NCI-H1417 (cell line): ENCODE measurements at regions not wholly inside any gene's neighbourhood (a gene's known extent, or its start where the extent isn't known, plus 50 kb on each side); places are given as distances from the start of the nearest gene placed in this dataset.
A peak's percentile ranks its signal among the peaks of the same experiment; 100 is the strongest.

Experiments
- DNase-seq, 3 experiments: peaks; one replicate each; lab custom pipeline; 2025; lab: John Stamatoyannopoulos, UW

DNA sequence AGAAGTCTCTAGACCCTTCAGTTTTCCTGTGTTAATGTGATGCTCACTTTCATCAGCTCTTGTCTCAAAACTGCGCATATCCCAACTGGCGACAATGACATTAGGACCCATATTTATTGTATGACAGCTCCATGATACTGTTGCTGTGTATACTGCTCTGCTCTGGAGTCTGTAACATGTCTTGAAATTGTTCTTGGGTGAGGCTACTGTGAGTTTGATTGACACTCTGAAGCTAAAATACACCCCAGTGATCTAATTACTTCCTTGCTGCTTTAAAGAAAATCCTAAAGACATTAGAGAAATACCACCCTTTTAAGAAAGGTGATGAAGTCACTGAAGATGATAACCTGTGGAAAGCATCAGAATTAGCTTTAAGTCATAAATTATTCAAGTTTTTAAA lies 1046.2 kb downstream of the KCNT2 start:
- no peak for DNase-seq

DNA sequence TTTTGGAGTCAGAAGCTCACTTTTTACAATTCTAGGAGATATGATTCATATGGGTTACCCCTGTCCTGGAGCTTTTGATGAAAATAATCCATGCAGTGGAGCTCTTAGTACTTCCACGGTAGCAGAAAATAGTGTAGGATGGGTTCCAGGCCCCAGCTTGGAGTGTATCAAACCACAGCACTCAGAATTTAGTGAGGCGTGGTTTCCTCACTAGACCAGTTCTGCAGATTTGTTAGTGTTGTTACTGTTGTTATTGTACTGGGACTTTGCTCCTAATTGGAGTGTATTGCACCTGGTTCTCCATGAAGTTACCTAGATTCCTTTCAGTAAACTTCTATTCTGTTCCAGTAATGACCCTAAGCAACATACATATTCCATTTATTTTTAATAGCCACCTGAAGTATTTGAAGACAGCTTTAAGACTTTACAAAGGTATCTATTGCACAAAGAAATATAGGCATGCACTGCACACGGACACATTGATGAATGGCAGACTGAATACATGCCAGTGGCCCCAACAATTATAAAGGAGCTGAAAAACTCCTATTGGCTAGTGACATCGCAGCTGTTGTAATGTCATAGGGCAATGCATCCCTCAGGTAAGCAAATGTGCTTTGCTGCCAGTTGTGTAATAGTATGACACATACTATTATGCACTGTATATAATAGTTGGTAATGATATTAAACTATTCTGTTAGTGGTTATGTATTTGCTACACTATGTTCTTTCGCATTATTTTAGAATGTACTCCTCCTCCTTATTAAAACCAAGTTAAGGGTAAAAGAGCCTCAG lies 1058.0 kb downstream of the KCNT2 start:
- no peak for DNase-seq

DNA sequence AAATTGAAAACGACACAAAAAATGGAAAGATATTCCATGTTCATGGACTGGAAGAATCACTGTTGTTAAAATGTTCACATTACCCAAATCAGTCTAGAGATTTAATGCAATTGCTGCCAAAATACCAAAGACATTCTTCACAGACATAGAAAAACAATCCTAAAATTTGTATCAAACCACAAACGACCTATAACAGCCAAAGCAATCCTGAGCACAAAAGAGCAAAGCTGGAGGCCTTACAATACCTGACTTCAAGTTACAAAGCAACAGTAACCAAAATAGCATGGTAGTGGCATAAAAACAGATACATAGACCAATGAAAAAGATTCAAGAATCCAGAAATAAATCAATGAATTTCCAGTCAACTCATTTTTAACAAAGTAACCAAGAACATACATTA lies 1077.3 kb downstream of the KCNT2 start:
- no peak for DNase-seq

DNA sequence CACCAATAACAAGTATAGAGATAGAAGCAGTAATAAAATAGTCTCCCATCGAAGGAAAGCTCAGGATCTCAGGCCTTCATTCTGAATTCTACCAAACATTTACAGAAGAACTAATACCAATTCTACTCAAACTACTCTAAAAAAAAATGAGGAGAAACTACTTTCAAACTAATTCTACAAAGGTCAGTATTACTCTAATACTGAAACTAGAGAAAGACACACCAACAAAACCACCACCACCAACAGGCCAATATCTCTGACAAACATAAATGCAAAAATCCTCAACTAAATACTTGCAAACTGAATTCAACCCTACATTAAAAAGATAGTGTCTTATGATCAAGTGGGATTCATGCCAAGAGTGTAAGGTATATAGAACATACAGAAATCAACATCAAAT lies 1078.4 kb downstream of the KCNT2 start:
- no peak for DNase-seq

DNA sequence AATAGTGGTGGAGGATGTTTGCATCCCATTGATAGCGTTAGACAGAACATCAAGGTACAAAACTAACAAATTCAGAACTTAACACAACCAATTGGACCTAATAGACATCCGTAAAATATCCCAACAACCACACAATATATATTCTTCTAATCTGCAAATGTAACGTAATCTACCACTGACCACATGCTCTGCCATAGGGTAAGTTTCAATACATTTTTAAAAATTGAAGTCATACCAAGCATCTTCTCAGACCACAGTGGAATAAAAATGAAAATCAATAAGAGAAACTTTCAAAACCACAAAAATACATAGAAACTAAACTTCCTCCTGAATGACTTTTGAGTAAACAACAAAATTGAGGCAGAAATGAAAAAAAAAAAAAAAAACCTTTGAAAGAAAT lies 1087.5 kb downstream of the KCNT2 start:
- no peak for DNase-seq

DNA sequence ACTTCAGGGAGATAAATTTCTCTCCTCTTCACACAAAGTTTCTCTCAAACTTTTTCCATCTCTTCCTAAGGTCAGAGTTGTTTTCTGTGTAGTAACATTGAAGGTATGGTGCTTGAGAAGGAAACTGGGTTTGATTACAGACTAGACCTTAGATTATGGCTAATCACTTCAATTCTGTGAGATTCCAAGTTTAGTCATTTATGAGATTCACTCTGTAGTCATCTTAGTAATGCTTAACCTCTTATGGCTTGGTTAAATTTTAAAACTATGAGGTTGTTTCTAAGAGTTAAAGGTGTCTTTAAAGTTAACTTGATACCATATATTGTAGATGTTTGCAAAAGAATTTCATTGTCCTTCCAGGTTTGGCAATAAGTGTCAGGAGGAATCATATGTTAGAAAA lies 1092.2 kb downstream of the KCNT2 start:
- DNase-seq: no peak

DNA sequence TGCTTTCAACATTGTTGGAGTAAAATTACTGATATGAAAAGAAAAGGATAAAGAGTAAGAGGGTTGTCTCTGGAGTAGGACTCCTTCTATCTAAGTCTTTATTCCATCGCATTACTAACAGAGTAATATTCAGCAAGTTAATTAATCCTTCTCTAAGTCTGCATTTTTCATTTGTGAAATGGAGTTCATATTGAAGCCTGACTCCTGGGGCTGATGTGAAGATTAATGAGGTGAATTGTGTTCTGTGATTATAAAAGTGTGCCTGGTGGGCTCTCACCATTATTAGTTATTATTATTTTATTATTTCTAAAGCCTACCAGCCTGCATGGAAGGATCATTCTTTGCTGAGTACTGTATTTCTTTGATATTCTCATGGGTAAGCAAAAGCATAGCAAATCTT lies 1096.7 kb downstream of the KCNT2 start:
- no peak for DNase-seq

DNA sequence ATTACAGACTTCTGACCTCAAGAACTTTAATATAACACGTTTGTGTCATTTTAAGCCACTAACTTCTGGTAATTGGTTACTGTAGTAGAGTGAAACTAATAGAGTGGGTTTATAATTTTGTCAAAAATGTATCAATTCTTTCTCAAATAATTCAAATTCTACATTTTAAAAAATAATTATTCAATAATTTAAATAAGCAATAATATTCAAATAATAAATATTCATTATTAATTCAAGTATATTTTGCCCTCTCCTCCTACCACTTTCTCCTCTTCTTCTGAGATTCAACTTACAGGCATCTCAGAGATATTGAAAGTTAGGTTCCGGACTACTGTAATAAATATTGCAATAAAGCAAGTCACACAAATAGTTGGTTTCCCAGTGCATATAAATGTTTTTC lies 1107.1 kb downstream of the KCNT2 start:
- DNase-seq: no peak

DNA sequence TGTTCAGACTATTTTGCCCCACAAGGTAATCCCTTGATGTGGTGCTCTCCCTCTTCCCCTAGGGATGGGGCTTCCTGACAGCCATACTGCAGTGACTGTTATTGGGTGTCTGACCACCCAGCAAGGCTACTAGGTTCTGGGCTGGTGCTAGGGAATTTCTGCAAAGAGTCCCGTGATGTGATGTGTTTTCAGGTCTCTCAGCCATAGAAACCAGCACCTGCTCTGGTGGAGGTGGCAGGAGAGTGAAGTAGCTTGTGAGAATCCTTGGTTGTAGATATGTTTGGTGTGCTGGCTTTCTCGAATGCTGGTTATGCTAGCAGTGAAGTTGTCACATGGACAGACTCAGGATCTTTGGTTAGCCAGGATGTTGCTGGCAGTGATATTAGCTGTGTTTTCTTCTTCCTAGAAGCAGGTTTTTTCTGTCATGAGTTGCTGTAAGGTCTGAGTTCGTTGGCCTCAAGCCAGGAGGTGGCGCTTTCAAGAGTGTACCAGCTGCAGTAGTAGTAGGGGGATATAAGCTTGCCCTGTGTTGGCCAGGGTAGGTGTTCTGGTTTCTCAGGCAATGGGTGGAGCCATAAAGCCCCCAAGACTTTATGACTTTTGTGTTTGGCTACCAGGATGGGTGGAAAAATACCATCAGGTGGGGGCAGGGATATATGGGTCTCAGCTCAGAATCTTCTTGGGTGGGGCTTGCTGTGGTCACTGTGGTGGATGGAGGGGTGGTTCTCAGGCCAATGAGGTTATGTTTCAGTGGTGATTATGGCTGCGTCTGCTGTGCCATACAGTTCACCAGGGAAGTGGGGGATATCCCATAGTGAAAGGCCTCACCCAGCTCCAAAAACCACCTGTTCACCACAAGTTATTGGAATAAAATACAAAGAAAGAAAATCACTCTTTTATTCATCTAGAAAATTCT lies 1112.3 kb downstream of the KCNT2 start:
- no peak for DNase-seq

DNA sequence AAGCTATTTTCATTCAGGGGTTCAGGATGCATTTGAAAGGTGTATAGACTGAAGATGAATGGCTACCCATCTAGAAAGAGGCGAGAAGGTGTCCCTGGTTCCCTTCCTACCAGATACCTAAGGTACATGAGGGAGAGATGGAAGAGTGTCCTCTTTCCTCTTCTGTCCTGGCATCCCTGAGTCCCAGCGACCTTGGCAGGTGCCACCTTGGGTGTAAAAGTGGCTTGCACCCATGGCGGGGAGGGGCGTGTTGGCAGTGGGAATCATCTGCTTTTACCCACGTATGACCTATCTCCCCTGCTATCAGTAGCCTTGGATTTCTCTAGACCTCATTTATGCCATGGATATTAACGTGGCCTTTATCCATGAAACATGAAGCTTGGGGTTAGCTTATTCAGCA lies 1126.1 kb downstream of the KCNT2 start:
- DNase-seq: no peak

DNA sequence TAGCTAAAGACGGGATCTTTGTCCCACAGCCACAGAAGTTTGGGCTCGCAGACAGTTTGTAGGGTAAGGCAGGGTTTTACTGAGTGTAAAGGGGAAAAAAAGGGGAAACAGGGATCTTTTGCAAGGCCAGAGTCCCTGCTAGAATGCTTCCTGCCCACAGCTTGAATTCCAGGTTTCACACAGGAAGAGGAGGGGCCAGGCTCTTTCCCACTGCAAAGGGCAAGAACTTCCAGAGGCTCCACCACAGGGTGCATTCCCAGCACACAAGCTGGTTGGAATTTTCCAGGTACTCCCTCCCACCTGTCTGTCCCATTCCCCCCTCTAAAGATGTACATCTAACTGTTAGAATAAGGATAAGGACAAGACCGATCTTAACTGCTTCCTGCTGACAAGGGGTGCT lies 1126.9 kb downstream of the KCNT2 start:
- DNase-seq: no peak

DNA sequence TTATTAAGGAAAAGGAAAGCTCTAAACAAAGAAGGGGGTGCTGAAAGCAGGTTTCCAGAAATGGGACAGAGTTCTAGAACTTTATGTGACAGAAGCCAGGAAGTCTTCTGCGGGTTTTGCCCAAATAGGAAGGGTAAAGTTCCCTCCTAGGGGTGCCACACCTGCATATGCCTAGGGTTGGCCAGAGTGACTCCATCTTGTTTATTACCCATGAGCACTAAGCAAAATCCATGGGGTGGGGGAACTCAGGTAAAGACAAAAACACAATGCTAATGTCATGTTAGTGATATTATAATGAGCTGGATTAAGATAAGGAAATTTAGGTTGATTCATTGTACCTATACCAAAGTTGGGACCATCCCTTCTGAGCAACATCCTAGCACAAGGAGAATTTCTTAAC lies 1132.7 kb downstream of the KCNT2 start:
- DNase-seq: no peak

DNA sequence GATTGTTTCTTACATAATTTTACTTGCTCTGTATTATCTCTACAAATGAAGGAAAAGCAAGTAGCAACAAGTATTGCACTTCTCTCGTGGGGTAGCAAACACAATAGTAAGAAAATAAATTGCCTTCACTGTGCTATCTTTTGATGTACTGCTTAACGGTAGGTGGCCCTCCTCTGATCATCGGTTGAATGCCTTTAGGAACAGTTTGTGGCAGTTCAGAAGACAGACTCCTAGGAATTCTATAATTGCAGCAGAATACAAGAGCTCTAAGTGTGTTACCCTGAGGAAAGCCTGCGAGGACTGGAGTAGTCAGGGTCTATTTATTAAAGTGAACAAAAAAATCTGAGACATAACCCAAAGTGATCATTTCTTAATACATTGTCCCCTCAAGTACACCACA lies 1135.9 kb downstream of the KCNT2 start:
- peak in 1 of 3 experiments; percentile 18 for DNase-seq

DNA sequence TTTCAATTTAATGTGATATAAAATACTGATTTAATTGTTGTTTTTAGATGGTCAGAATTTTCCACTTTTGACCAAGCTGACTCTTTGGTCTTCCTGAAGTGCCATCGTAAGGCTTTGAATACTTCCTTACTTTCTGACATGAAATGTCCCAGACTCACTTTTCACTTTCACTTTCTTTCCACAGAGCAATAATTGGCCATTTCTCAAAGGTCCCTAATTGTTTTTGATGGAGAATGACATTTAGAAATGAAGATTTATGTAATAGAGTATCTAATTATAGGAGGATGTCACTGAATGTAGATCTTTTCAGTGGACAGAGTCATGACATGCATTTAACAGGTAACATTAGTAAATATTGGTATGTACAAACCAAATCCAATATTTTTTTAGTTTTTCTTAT lies 1141.6 kb downstream of the KCNT2 start:
- peak in 1 of 3 experiments; percentile 28 for DNase-seq

DNA sequence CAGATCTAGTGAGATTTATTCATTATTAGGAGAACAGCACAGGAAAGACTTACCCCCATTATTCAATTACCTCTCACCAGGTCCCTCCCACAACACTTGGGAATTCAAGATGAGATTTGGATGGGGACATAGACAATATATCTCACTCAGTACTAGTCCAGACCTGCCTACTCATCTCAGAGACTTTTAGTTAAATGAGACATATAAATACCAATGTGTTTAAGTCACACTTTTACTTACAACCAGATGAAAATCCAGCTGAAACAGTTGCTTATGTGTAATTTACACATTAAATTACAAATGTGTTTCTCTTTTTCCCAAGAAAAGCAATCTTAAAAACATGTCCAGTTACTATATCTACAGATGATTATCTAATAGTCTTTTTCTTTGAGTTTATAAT lies 1145.6 kb downstream of the KCNT2 start:
- no peak for DNase-seq

DNA sequence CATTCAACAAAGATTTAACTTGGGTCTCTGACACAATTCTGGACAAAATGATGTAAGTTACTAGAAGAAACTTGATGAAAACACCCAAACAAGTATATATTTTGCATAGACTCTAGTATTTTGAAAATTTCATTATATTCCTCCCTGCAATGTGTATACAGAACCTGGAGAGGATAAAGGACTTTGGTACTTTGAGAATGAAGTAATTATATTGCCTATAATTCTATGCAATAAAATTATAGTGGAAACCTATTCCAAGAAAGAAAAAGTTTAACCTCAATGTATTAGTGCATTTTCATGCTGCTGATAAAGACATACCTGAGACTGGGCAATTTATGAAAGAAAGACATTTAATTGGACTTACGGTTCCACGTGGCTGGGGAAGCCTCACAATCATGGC lies 1146.1 kb downstream of the KCNT2 start:
- DNase-seq: no peak

DNA sequence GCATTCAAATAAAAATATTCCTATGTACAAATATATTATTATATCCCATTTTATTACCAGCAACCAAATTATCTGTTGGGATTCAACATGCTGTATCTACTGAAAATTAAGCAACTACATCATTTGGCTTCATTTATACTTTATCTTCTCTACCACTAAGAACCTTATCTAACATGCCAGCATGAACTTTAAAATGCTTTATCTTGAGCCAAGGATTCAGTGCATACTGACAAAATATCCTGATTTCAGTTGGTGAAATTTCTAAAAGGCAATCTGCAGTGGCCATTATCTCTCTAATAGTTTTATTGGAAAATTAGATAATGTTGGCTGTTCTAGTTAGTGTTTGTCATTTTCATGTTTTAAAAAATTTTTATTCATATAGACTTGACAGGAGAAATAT lies 1149.9 kb downstream of the KCNT2 start:
- DNase-seq: no peak

DNA sequence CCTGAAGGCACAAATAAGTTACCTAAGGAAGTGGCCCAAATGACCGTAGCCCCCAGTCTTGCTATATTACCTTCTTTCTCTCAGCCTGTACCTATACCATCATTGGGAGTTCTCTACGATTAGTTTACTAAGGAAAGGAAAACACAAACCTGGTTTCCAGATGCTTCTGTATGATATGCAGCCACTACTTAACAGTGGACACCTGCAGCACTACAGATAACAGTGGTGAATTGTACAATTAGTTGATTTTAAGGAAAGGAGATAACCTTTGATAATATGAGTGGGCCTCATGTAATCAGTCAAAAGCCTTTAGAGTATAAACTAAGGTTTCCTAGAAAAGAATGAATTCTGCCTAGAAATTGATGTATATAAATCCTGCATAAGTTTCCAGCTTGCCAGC lies 1157.4 kb downstream of the KCNT2 start:
- DNase-seq: no peak

DNA sequence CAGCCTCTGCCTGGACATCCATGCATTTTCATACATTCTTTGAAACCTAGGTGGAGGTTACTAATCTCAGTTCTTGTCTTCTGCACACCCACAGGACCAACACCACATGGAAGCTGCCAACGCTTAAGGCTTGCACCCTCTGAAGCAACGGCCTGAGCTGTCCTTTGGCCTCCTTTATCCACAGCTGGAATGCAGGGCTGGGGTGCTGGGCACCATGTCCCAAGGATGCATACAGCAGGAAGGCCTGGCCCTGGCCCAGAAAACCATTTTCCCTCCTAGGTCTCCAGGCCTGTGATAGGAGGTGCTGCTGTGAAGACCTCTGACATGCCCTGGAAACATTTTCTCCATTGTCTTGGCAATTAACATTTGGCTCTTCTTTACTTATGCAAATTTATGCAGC lies 1168.6 kb downstream of the KCNT2 start:
- DNase-seq: no peak

DNA sequence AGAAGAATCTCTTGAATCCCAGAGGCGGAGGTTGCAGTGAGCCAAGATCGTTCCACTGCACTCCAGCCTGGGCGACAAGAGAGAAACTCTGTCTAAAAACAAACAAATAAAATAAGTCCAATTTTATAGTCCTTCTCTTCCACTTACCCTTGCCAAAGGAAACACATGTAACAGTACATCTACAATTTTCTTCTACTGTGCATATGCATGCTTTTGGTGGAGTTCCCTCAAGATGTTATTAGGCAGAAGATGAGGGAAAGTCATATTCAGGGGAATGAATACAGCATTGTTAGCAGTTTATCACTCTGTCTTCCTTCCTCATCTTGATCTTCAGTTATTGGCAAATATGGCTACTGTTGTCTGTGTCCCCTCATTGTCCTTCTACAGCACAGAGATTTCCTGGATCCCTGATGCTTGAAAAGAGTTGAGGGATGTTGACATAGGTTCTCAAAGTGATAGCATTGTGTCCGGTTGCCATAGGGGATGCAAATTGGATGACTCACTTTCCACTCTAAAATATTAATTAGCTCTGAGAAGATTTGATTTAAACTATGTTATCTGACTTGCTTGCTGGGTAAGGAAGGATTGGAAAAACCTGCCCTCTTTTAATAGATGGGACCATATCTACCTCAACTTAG lies 1173.6 kb downstream of the KCNT2 start:
- peak in 1 of 3 experiments; percentile 25 for DNase-seq

DNA sequence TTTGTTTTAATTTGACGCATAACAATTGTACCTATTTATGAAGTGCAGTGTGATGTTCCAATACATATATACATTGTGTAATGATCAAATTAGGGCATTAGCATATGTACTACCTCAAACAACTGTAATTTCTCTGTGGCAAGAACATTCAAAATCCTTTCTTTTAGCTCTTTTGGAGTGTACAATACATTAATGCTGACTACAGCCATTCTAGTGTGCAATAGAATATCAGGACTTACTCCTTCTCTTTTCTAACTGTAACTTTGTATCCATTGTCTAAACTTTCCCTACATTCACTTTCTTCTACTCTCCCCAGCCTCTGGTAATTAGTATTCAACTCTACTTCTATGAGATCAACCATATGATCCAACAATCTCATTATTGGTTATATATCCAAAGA lies 1177.4 kb downstream of the KCNT2 start:
- DNase-seq: no peak

DNA sequence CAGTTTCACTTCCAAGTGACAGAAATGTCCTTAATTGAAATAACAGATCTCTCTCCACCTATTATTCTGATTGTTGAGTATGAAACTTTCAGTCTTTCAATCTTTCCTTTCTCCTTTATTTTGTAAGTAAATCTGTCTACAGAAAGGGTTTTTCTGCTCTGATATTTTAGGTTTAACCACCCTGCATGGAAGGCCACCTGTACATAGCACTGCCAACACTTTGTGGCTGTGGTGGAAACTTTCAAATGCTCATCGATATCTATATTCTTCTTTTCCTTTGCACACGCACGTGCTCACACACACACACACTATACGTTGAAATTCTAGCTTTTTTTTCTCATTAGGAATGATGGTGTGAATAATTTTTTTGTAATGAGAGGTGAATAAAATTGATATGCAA lies 1179.3 kb downstream of the KCNT2 start:
- DNase-seq: no peak

DNA sequence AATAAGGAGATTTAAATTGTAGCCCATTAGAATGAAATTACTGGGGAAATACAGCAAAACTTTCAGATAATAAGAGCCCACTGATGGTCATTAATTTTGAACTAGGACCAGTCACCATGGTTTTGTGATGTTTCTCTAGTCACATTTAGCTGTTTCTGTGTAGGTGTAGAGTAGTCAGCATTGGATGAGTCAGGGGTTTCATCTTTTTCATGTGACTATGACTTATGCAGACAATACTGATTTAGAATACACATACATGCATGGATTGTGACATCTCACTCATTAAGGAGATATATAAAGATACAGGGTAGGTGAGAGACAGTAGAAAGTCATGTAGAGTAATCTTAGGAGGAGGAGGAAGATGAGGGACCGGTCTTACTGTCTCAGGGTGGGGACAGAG lies 1192.7 kb downstream of the KCNT2 start:
- DNase-seq: no peak
